Stimulated activated naive CD8-positive, alpha-beta T cell treated with anti-CD3 and anti-CD28 coated beads, Interleukin-15, Interleukin-2, amounts not matched to agents 100 U/mL and 50 U/mL, for 24 hours (primary cell): ENCODE measurements at regions not wholly inside any gene's neighbourhood (a gene's known extent, or its start where the extent isn't known, plus 50 kb on each side); places are given as distances from the start of the nearest gene placed in this dataset.

Experiments
- ATAC-seq: fragments of 150-1000 bp; cut with Tn5 transposase; one replicate; pipeline ENCODE4 v1.10.0; 2021
- DNase-seq: peaks from one replicate; pipeline ENCODE4 v3.0.0; 2021

GRCh38 chr15:68525815-68526214 lies 53.0 kb upstream of the CORO2B start:
- no peak for ATAC-seq
- no peak for DNase-seq

DNA sequence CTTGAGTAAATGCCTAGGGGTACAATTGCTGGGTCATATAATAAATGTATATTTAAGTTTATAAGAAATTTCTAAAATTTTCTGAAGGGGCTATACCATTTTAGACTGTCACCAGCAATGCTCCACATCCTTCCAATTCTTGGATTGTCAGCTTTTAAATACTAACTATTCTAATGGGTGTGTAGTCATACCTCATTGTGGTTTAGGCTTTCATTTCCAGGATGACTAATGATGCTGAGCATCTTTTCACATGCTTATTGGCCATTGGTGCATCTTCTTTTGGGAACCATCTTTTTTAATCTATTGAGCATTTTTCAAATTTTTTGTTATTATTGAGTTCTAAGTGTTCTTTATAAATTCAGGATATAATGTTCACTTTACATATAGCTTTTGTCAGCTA lies 52.5 kb upstream of the CORO2B start:
- DNase-seq (no peak), ATAC-seq (peak; percentile 85)

DNA sequence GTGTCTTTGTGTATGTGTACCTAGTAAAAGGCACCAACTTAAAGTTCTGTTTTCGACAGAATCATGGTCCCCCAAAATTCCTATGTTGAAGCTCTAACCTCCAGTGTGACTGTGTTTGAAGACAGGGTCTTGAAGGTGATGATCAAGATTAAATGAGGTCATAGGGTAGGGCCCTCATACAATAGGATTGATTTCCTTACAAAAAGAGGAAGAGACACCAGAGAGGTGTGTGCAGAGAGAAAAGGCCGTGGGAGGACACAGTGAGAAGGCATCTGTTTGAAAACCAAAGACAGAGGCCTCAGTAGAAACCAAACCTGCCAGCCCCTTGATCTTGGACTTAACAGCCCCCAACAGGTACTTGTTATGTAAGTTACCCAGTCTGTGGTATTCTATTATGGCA lies 52.0 kb upstream of the CORO2B start:
- ATAC-seq, result no peak

DNA sequence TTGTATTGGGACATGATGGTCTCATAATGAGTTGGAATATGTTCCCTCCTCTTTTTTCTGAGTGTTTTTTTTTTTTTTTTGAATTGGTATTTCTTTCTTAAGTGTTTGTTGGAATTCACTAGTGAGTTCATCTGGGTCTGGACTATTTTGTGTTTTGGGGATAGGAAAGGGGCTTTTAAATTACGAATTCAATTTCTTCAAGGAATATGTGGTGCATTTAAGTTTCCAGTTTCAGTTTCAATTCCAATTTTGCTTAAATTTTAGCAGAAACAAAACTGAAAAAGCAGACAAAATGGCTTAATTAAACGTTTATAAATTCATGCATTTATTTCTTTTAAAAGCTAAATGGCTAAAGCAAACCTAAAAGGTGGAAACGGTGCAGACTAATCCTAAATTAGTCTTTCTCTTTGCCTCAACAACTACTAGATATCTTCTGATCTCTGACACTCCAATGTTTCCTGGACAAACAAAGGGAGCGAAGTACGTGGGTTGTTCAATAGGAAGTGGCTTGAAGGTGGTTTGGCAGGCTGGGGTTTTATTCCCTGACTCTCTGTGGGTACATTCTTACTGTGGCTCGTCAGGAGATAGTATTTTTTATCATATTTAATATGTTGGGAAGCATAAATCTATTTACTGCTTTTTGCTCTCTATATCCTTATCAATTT lies 50.0 kb upstream of the CORO2B start:
- DNase-seq, result no peak

More for the DNA sequence above, 52.0 kb upstream of the CORO2B start:
- DNase-seq, result no peak

More for the DNA sequence above, 50.0 kb upstream of the CORO2B start:
- ATAC-seq, result no peak
